Adrenal gland (tissue), 5 donors: ENCODE measurements at regions not wholly inside any gene's neighbourhood (a gene's known extent, or its start where the extent isn't known, plus 50 kb on each side); places are given as distances from the start of the nearest gene placed in this dataset.

Source experiments
- CTCF ChIP-seq, 6 experiments: fragments of 450-650 bp in 4 of 6; fragments of 200-600 bp in 2 of 6; sonication (generic) in 1 of 6; IDR thresholded peaks; 1 replicate in 5 of 6; 2 replicates in 1 of 6; pipeline versions ENCODE4 v1.5.1 to v1.8.0; 2016 to 2021; ENCODE audit warnings: antibody characterized with exemption in 6 of 6, mild to moderate bottlenecking in 2 of 6, moderate library complexity in 1 of 6
- POLR2A ChIP-seq, 2 donors: fragments of 450-650 bp; IDR thresholded peaks; one replicate each; pipeline ENCODE4 v1.6.1; 2017; ENCODE audit warnings: antibody characterized with exemption in 2 of 2, mild to moderate bottlenecking in 2 of 2, moderate library complexity in 1 of 2
- donor health status: DM: no; HTN: no; CAD: no.

GRCh38 chr4:185924458-185925044, 112.6 kb upstream of the SORBS2 start:
- TF ChIP-seq CTCF (IDR thresholded peaks at IDR 0.05) (no peak), POLR2A (IDR thresholded peaks at IDR 0.05) (no peak)
